ENCODE measurements at regions not wholly inside any gene's neighbourhood (a gene's known extent, or its start where the extent isn't known, plus 50 kb on each side); places are given as distances from the start of the nearest gene placed in this dataset.
"Not testable (repeated sequence)": the region's sequence is repeated elsewhere in the genome, so short reads cannot be mapped to it uniquely, and the experiment has no call there.

GRCh38 chr22:22977479-22978200 lies 90.0 kb downstream of the IGLL5 start:
- no peak for DNase-seq

- no peak for DNase-seq
Measured at GRCh38 chr22:22978637-22979036, 91.0 kb downstream of the IGLL5 start.

GRCh38 chr22:22979121-22979724 lies 91.1 kb upstream of the GNAZ start:
- no peak for DNase-seq

GRCh38 chr22:22979954-22980353 lies 90.4 kb upstream of the GNAZ start:
- no peak for DNase-seq

- DNase-seq = no peak
Measured at GRCh38 chr22:22981670-22982571, 88.4 kb upstream of the GNAZ start.

- DNase-seq = no peak
Measured at GRCh38 chr22:22982616-22983015, 87.7 kb upstream of the GNAZ start.

- DNase-seq = no peak
Measured at GRCh38 chr22:22983123-22983522, 87.2 kb upstream of the GNAZ start.

GRCh38 chr22:22983816-22984215 lies 86.5 kb upstream of the GNAZ start:
- DNase-seq = no peak

- DNase-seq = no peak
Measured at GRCh38 chr22:22984967-22985366, 85.4 kb upstream of the GNAZ start.

- no peak for DNase-seq
Measured at GRCh38 chr22:22986008-22986407, 84.3 kb upstream of the GNAZ start.

GRCh38 chr22:22986640-22987039 lies 83.7 kb upstream of the GNAZ start:
- no peak for DNase-seq

GRCh38 chr22:22988150-22988549 lies 82.2 kb upstream of the GNAZ start:
- DNase-seq = no peak

- no peak for DNase-seq
Measured at GRCh38 chr22:22988785-22989184, 81.5 kb upstream of the GNAZ start.

- DNase-seq = no peak
Measured at GRCh38 chr22:22989856-22990255, 80.5 kb upstream of the GNAZ start.

- DNase-seq = not testable (repeated sequence)
Measured at GRCh38 chr22:22990711-22991505, 79.4 kb upstream of the GNAZ start.

- DNase-seq = no peak
Measured at GRCh38 chr22:22992474-22992873, 77.8 kb upstream of the GNAZ start.

- DNase-seq = no peak
Measured at GRCh38 chr22:22993184-22993583, 77.1 kb upstream of the GNAZ start.

- peak; percentile 13 for DNase-seq
Measured at GRCh38 chr22:22995166-22995565, 75.2 kb upstream of the GNAZ start.

GRCh38 chr22:22996511-22997261 lies 73.6 kb upstream of the GNAZ start:
- no peak for DNase-seq

GRCh38 chr22:22997262-22997898 lies 72.9 kb upstream of the GNAZ start:
- no peak for DNase-seq

- DNase-seq = no peak
Measured at GRCh38 chr22:22997988-22998387, 72.3 kb upstream of the GNAZ start.

- no peak for DNase-seq
Measured at GRCh38 chr22:22999523-22999922, 70.8 kb upstream of the GNAZ start.
